ENCODE measurements at regions not wholly inside any gene's neighbourhood (a gene's known extent, or its start where the extent isn't known, plus 50 kb on each side); places are given as distances from the start of the nearest gene placed in this dataset.
"Not testable (repeated sequence)": the region's sequence is repeated elsewhere in the genome, so short reads cannot be mapped to it uniquely, and the experiment has no call there.

GRCh38 chr9:11701706-11702105 lies 991.5 kb upstream of the TYRP1 start:
- H3K4me3 ChIP-seq (ENCODE audit: low read depth, low read length), result no peak overlapping the region
- no peak for DNase-seq (ENCODE audit: low read depth)
- TF ChIP-seq CTCF (IDR thresholded peaks at IDR 0.05; ENCODE audit: insufficient read depth, low read depth, low read length), result no peak

GRCh38 chr9:11702548-11702947 lies 990.6 kb upstream of the TYRP1 start:
- no peak for TF ChIP-seq CTCF (IDR thresholded peaks at IDR 0.05; ENCODE audit: insufficient read depth, low read depth, low read length)
- H3K4me3 ChIP-seq (ENCODE audit: low read depth, low read length), result no peak overlapping the region
- no peak for DNase-seq (ENCODE audit: low read depth)

GRCh38 chr9:11704198-11704597 lies 989.0 kb upstream of the TYRP1 start:
- not testable (repeated sequence) for DNase-seq (ENCODE audit: low read depth); H3K4me3 ChIP-seq (ENCODE audit: low read depth, low read length)

GRCh38 chr9:11708899-11709298 lies 984.3 kb upstream of the TYRP1 start:
- DNase-seq (ENCODE audit: low read depth), result no peak
- no peak for TF ChIP-seq CTCF (IDR thresholded peaks at IDR 0.05; ENCODE audit: insufficient read depth, low read depth, low read length)

GRCh38 chr9:11709567-11709966 lies 983.6 kb upstream of the TYRP1 start:
- H3K4me3 ChIP-seq (ENCODE audit: low read depth, low read length), result no peak overlapping the region
- no peak for DNase-seq (ENCODE audit: low read depth)
- no peak for TF ChIP-seq CTCF (IDR thresholded peaks at IDR 0.05; ENCODE audit: insufficient read depth, low read depth, low read length)

More at GRCh38 chr9:11708899-11709298, 984.3 kb upstream of the TYRP1 start:
- no peak overlapping the region for H3K4me3 ChIP-seq (ENCODE audit: low read depth, low read length)

GRCh38 chr9:11713077-11713476 lies 980.1 kb upstream of the TYRP1 start:
- no peak for DNase-seq (ENCODE audit: low read depth)
- TF ChIP-seq CTCF (IDR thresholded peaks at IDR 0.05; ENCODE audit: insufficient read depth, low read depth, low read length), result no peak
- H3K4me3 ChIP-seq (ENCODE audit: low read depth, low read length), result no peak overlapping the region

- no peak overlapping the region for H3K4me3 ChIP-seq (ENCODE audit: low read depth, low read length)
- no peak for DNase-seq (ENCODE audit: low read depth)
- no peak for TF ChIP-seq CTCF (IDR thresholded peaks at IDR 0.05; ENCODE audit: insufficient read depth, low read depth, low read length)
These were observed 970.2 kb upstream of the TYRP1 start for GRCh38 chr9:11722957-11723356.
